ENCODE measurements at regions not wholly inside any gene's neighbourhood (a gene's known extent, or its start where the extent isn't known, plus 50 kb on each side); places are given as distances from the start of the nearest gene placed in this dataset.
"Not testable (repeated sequence)": the region's sequence is repeated elsewhere in the genome, so short reads cannot be mapped to it uniquely, and the experiment has no call there.

DNA sequence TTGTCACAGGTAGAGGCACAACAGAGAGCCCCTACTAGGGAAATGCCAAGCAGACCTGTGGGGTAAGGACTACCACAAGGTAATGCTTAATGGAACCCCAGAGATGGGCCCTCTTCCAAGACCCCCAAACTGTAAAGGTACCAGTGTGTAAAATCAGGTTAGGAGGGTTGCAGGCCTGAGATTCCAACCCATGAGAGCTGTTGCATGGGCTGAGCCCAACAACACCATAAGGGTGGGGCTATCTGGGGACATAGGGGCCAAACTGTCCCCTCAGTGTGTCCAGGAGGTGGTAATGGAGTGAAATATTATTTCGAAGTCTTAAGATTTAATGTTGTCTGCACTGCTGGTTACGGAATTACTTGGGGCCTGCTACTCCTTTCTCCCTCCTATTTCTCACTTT is 620.2 kb downstream of the ETNK1 start:
- TF ChIP-seq POLR2A (IDR thresholded peaks at IDR 0.05) (no peak), POLR2AphosphoS5 (IDR thresholded peaks at IDR 0.05) (no peak), EP300 (IDR thresholded peaks at IDR 0.05; ENCODE audit: low read depth) (no peak)
- TF ChIP-seq, protein P1, sequence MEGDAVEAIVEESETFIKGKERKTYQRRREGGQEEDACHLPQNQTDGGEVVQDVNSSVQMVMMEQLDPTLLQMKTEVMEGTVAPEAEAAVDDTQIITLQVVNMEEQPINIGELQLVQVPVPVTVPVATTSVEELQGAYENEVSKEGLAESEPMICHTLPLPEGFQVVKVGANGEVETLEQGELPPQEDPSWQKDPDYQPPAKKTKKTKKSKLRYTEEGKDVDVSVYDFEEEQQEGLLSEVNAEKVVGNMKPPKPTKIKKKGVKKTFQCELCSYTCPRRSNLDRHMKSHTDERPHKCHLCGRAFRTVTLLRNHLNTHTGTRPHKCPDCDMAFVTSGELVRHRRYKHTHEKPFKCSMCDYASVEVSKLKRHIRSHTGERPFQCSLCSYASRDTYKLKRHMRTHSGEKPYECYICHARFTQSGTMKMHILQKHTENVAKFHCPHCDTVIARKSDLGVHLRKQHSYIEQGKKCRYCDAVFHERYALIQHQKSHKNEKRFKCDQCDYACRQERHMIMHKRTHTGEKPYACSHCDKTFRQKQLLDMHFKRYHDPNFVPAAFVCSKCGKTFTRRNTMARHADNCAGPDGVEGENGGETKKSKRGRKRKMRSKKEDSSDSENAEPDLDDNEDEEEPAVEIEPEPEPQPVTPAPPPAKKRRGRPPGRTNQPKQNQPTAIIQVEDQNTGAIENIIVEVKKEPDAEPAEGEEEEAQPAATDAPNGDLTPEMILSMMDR (IDR thresholded peaks at IDR 0.05) = no peak
- Histone ChIP-seq H3K27ac (no peak overlapping the region), H3K27me3 (no peaks in the 10 kb centered on the region), H3K9me3 (no peaks in the 10 kb centered on the region), H3K4me3 (no peak overlapping the region), H3K4me1 (no peaks in the 10 kb centered on the region), H3K36me3 (no peaks in the 10 kb centered on the region)
- 94% methylated on average over 2 of the region's 2 CpGs; no CpG with 5 or more reads in 1 of the 2 donors for WGBS, 2 donors (ENCODE audit: low coverage in 1 of 2)
- intact Hi-C loops (cut with DNase I; ENCODE audit: low total_unique reads) (no loop called here), in situ Hi-C loops (cut with MboI; ENCODE audit: low pct_ligation_motif_present in 1 of 4, low pct_unique_long_range_greater_than_20kb in 1 of 4, low sequenced_read_pairs in 3 of 4) (no loop called here)
- DNase-seq = no peak

DNA sequence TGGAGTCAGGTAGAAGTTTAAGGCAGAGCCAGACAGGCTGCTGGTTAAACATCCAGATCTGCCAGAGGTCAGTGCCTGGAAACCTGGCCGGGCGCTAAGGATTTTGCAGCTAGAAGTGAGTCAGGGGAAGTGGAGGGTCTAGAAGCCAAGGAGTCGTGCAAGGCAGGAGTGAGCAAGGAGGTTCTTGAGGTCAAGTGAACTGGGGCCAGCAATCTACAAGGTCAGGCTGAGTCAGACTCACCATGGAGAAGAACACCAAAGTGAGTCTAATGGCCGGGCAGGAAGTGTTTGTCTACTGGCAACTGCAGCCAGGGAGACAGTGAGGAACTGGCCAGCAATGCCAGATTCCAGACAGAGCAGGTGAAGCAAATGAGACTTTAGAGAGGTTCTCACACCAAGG is 628.2 kb downstream of the ETNK1 start:
- DNase-seq = no peak
- no peaks in the 10 kb centered on the region for H3K9me3 ChIP-seq
- H3K27me3 ChIP-seq = no peaks in the 10 kb centered on the region
- no peak for TF ChIP-seq POLR2AphosphoS5 (IDR thresholded peaks at IDR 0.05)
- no peak for TF ChIP-seq EP300 (IDR thresholded peaks at IDR 0.05; ENCODE audit: low read depth)
- TF ChIP-seq, protein P1 (IDR thresholded peaks at IDR 0.05) = no peak
- TF ChIP-seq POLR2A (IDR thresholded peaks at IDR 0.05) = no peak
- no peak overlapping the region for H3K27ac ChIP-seq
- no peak overlapping the region for H3K4me3 ChIP-seq
- intact Hi-C loops (cut with DNase I; ENCODE audit: low total_unique reads) (no loop called here), in situ Hi-C loops (cut with MboI; ENCODE audit: low pct_ligation_motif_present in 1 of 4, low pct_unique_long_range_greater_than_20kb in 1 of 4, low sequenced_read_pairs in 3 of 4) (no loop called here)
- 82 to 100% methylated on average over 2 to 4 of the region's 4 CpGs for WGBS, 2 donors (ENCODE audit: low coverage in 1 of 2)
- H3K36me3 ChIP-seq = no peaks in the 10 kb centered on the region
- no peaks in the 10 kb centered on the region for H3K4me1 ChIP-seq

DNA sequence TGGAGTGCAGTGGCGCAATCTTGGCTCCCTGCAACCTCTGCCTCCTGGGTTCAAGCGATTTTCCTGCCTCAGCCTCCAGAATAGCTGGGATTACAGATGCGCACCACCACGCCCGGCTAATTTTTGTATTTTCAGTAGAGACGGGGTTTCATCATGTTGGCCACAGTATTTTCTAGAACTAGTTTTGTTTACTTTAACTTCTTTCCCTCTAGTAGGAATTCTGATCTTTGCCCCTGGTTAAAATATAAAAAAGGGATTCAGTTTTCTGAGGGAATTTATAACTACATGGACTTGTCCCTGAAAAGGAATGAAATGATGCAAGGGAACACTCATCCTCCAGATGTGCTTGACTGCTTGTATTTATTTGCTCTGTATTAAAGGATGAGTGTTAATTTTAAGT is 628.9 kb downstream of the ETNK1 start:
- intact Hi-C loops (cut with DNase I; ENCODE audit: low total_unique reads); DNase-seq: not testable (repeated sequence)

DNA sequence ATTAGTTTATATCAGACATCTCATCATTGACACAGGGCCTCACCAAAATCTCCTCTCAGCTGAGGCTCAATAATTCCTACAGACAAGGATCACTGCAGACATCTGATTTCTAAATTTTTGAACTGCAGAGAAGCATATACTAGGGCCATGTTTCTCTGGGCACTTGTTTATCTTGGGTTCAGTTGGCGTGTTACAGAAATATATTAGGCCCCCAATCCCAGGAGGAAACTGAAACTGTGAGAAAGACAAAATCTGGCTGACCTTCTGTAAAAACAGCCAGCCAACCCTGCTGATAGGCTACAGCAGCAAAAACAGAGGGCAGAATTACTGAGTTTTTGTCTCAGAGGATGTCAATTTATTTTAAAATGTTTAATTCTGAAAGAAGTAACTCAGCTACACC is 634.6 kb downstream of the ETNK1 start:
- intact Hi-C loops (cut with DNase I; ENCODE audit: low total_unique reads) (no loop called here), in situ Hi-C loops (cut with MboI; ENCODE audit: low pct_ligation_motif_present in 1 of 4, low pct_unique_long_range_greater_than_20kb in 1 of 4, low sequenced_read_pairs in 3 of 4) (no loop called here)
- H3K4me1 ChIP-seq = no peaks in the 10 kb centered on the region
- H3K27me3 ChIP-seq = no peaks in the 10 kb centered on the region
- H3K36me3 ChIP-seq = no peaks in the 10 kb centered on the region
- H3K9me3 ChIP-seq = no peaks in the 10 kb centered on the region
- TF ChIP-seq, protein P1 (IDR thresholded peaks at IDR 0.05) = no peak
- no peak for TF ChIP-seq POLR2A (IDR thresholded peaks at IDR 0.05)
- TF ChIP-seq EP300 (IDR thresholded peaks at IDR 0.05; ENCODE audit: low read depth) = no peak
- no peak for TF ChIP-seq POLR2AphosphoS5 (IDR thresholded peaks at IDR 0.05)
- WGBS, 2 donors (ENCODE audit: low coverage in 1 of 2) = 70 to 86% methylated on average over 1 of the region's 1 CpG
- no peak overlapping the region for H3K27ac ChIP-seq
- no peak overlapping the region for H3K4me3 ChIP-seq
- no peak for DNase-seq

More for the DNA sequence above, 628.9 kb downstream of the ETNK1 start:
- in situ Hi-C loops (cut with MboI; ENCODE audit: low pct_ligation_motif_present in 1 of 4, low pct_unique_long_range_greater_than_20kb in 1 of 4, low sequenced_read_pairs in 3 of 4); H3K27ac ChIP-seq; H3K4me1 ChIP-seq; H3K27me3 ChIP-seq; H3K4me3 ChIP-seq; H3K36me3 ChIP-seq; H3K9me3 ChIP-seq: not testable (repeated sequence)
- 40 to 77% methylated on average over 1 to 6 of the region's 6 CpGs for WGBS, 2 donors (ENCODE audit: low coverage in 1 of 2)

DNA sequence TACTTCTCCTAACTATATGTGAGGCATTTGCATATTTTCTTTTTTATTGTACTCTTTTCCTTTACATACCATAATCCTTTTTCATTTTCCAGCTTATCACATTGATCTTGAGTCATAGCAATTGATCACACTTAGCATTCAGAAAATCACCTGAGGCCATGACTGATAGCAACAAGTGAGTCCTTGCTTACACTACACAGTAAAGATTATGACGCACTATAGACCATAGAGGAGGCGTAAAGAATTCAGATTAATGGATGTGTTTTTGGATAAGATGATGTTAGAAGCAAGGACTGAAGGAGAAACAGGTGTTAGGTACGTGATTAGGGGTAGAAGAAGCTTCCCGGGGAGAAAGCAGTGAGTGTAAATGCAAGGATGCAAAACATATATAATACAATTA is 637.7 kb downstream of the ETNK1 start:
- H3K9me3 ChIP-seq = no peaks in the 10 kb centered on the region
- no peaks in the 10 kb centered on the region for H3K4me1 ChIP-seq
- H3K36me3 ChIP-seq = no peaks in the 10 kb centered on the region
- H3K4me3 ChIP-seq = no peak overlapping the region
- in situ Hi-C loops (cut with MboI; ENCODE audit: low pct_ligation_motif_present in 1 of 4, low pct_unique_long_range_greater_than_20kb in 1 of 4, low sequenced_read_pairs in 3 of 4) = no loop called here
- TF ChIP-seq POLR2A (IDR thresholded peaks at IDR 0.05) (no peak), POLR2AphosphoS5 (IDR thresholded peaks at IDR 0.05) (no peak), EP300 (IDR thresholded peaks at IDR 0.05; ENCODE audit: low read depth) (no peak)
- TF ChIP-seq, protein P1 (IDR thresholded peaks at IDR 0.05) = no peak
- 87 to 94% methylated on average over 4 of the region's 4 CpGs for WGBS, 2 donors (ENCODE audit: low coverage in 1 of 2)
- intact Hi-C loops (cut with DNase I; ENCODE audit: low total_unique reads) = no loop called here
- DNase-seq = no peak
- no peaks in the 10 kb centered on the region for H3K27me3 ChIP-seq
- no peak overlapping the region for H3K27ac ChIP-seq
